Neuronal stem cell (in vitro differentiated cells): ENCODE measurements at regions not wholly inside any gene's neighbourhood (a gene's known extent, or its start where the extent isn't known, plus 50 kb on each side); places are given as distances from the start of the nearest gene placed in this dataset.

Source experiments
- DNase-seq: peaks from one replicate; pipeline ENCODE4 v3.0.0-alpha.2; 2013; ENCODE audit warnings: low spot score
- H2AFZ ChIP-seq: one replicate; pipeline ENCODE4 v1.6.1; 2013; ENCODE audit warnings: mild to moderate bottlenecking, low read length, inconsistent platforms
- H2AK5ac ChIP-seq: 2 replicates; pipeline ENCODE4 v1.6.1; 2013; ENCODE audit warnings: low read depth, mild to moderate bottlenecking, inconsistent platforms, low read length, moderate library complexity, mixed read lengths
- H2BK120ac ChIP-seq: 2 replicates; pipeline ENCODE4 v1.6.1; 2013; ENCODE audit warnings: low read depth, mild to moderate bottlenecking, inconsistent platforms, low read length, moderate library complexity, mixed read lengths
- H2BK12ac ChIP-seq: one replicate; pipeline ENCODE4 v1.6.1; 2013; ENCODE audit warnings: low read length, inconsistent platforms
- H2BK15ac ChIP-seq: 2 replicates; pipeline ENCODE4 v1.6.1; 2013; ENCODE audit warnings: mild to moderate bottlenecking, low read length, inconsistent platforms, mixed read lengths
- H2BK5ac ChIP-seq: one replicate; pipeline ENCODE4 v1.6.1; 2013; ENCODE audit warnings: inconsistent platforms, mild to moderate bottlenecking, low read length, moderate library complexity
- H3K14ac ChIP-seq: one replicate; pipeline ENCODE4 v1.6.1; 2013; ENCODE audit warnings: low read length, inconsistent platforms
- H3K18ac ChIP-seq: 2 replicates; pipeline ENCODE4 v1.6.1; 2013; ENCODE audit warnings: low read length, inconsistent platforms
- H3K23ac ChIP-seq: 2 replicates; pipeline ENCODE4 v1.6.1; 2013; ENCODE audit warnings: low read depth, mild to moderate bottlenecking, mixed read lengths, low read length, inconsistent platforms; ENCODE audit not compliant: poor library complexity
- H3K27ac ChIP-seq: replicated peaks from 3 replicates; pipeline ENCODE4 v1.5.1; 2013; ENCODE audit warnings: low read length, inconsistent platforms
- H3K27me3 ChIP-seq, 3 experiments: 2 replicates each; pipeline ENCODE4 v1.6.1; 2013; ENCODE audit warnings: low read length in 3 of 3, mild to moderate bottlenecking in 2 of 3, inconsistent platforms in 1 of 3, low read depth in 1 of 3, mixed read lengths in 1 of 3, moderate library complexity in 1 of 3; ENCODE audit not compliant: control insufficient read depth in 3 of 3, insufficient read depth in 3 of 3
- H3K36me3 ChIP-seq, 2 donors: replicated peaks in 1 of 2; 2 replicates each; pipeline ENCODE4 v1.6.1; 2013; ENCODE audit warnings: low read length in 2 of 2; ENCODE audit not compliant: control insufficient read depth in 2 of 2, insufficient read depth in 2 of 2
- H3K4ac ChIP-seq: 2 replicates; pipeline ENCODE4 v1.6.1; 2013; ENCODE audit warnings: inconsistent platforms, mild to moderate bottlenecking, low read length, moderate library complexity
- H3K4me1 ChIP-seq, 2 donors: 1 replicate in 1 of 2; 2 replicates in 1 of 2; pipeline ENCODE4 v1.6.1; 2013; ENCODE audit warnings: low read length in 2 of 2, low read depth in 1 of 2; ENCODE audit not compliant: control insufficient read depth in 2 of 2, insufficient read depth in 1 of 2
- H3K4me2 ChIP-seq: one replicate; pipeline ENCODE4 v1.6.1; 2013; ENCODE audit warnings: mild to moderate bottlenecking, low read length, inconsistent platforms; ENCODE audit not compliant: insufficient read depth, poor library complexity, severe bottlenecking
- H3K4me3 ChIP-seq, 2 donors: 2 replicates each; pipeline ENCODE4 v1.5.1; 2013; ENCODE audit warnings: low read length in 2 of 2, mild to moderate bottlenecking in 2 of 2, inconsistent platforms in 1 of 2, moderate library complexity in 1 of 2
- H3K79me1 ChIP-seq: one replicate; pipeline ENCODE4 v1.6.1; 2013; ENCODE audit warnings: low read depth, mild to moderate bottlenecking, inconsistent platforms, low read length, moderate library complexity
- H3K9ac ChIP-seq: one replicate; pipeline ENCODE4 v1.6.1; 2013; ENCODE audit warnings: mild to moderate bottlenecking, low read depth, low read length, inconsistent platforms; ENCODE audit not compliant: poor library complexity
- H3K9me3 ChIP-seq, 2 donors: replicated peaks in 1 of 2; 2 replicates each; pipeline versions ENCODE3 to v1.6.1; 2013; ENCODE audit warnings: low read length in 2 of 2, mild to moderate bottlenecking in 2 of 2, inconsistent platforms in 1 of 2, low read depth in 1 of 2, mixed read lengths in 1 of 2, moderate library complexity in 1 of 2; ENCODE audit not compliant: control insufficient read depth in 2 of 2, insufficient read depth in 1 of 2
- H4K8ac ChIP-seq: one replicate; pipeline ENCODE4 v1.6.1; 2013; ENCODE audit warnings: low read depth, mild to moderate bottlenecking, inconsistent platforms, low read length, moderate library complexity
- H4K91ac ChIP-seq: one replicate; pipeline ENCODE4 v1.6.1; 2013; ENCODE audit warnings: low read length, low read depth, mild to moderate bottlenecking, inconsistent platforms; ENCODE audit not compliant: poor library complexity
- WGBS, 2 donors: extraction: QIAGEN DNeasy Blood & Tissue Kit; methylation state at CpG; one replicate each; pipeline ENCODE4 v1.1.7; 2013; ENCODE audit warnings: missing lambda C conversion rate in 2 of 2, mixed read lengths in 1 of 2; ENCODE audit not compliant: insufficient read length in 2 of 2, insufficient replicate concordance in 1 of 2; ENCODE audit errors: extremely low coverage in 2 of 2; 5-methylcytosine and 5-hydroxymethylcytosine counted together

- H3K4me2 ChIP-seq = no peak overlapping the region
- H3K4me3 ChIP-seq = no peak overlapping the region
- H2AK5ac ChIP-seq = no peak overlapping the region
- no peaks in the 10 kb centered on the region for H3K36me3 ChIP-seq
- no peak overlapping the region for H2BK15ac ChIP-seq
- H3K4me1 ChIP-seq = peaks cover 4 to 5% of the 10 kb centered on the region in 2 donors
- no peaks in the 10 kb centered on the region for H3K79me1 ChIP-seq
- no peaks in the 10 kb centered on the region for H3K9me3 ChIP-seq
- WGBS, 2 donors = no CpG with 5 or more reads among the region's 1 CpG
- no peak overlapping the region for H3K27ac ChIP-seq
- no peak overlapping the region for H2BK12ac ChIP-seq
- H3K9ac ChIP-seq = no peak overlapping the region
- no peak overlapping the region for H2AFZ ChIP-seq
- H4K91ac ChIP-seq = no peak overlapping the region
- H3K14ac ChIP-seq = no peak overlapping the region
- DNase-seq = no peak
- no peak overlapping the region for H3K18ac ChIP-seq
- no peak overlapping the region for H2BK5ac ChIP-seq
- H3K27me3 ChIP-seq = no peaks in the 10 kb centered on the region
- H2BK120ac ChIP-seq = no peak overlapping the region
- no peak overlapping the region for H3K4ac ChIP-seq
- no peak overlapping the region for H3K23ac ChIP-seq
- no peak overlapping the region for H4K8ac ChIP-seq
Observed at GRCh38 chr1:227427411-227427810, 109.1 kb upstream of the CDC42BPA start.

- Histone ChIP-seq H3K79me1 (no peaks in the 10 kb centered on the region), H2BK5ac (no peak overlapping the region), H3K14ac (no peak overlapping the region), H3K23ac (no peak overlapping the region), H2BK120ac (no peak overlapping the region), H3K4me1 (no peaks in the 10 kb centered on the region), H2BK12ac (no peak overlapping the region), H2BK15ac (no peak overlapping the region), H2AK5ac (no peak overlapping the region), H3K4ac (no peak overlapping the region), H2AFZ (no peak overlapping the region), H4K8ac (no peak overlapping the region), H3K18ac (peak overlapping the region; percentile 33), H3K36me3 (no peaks in the 10 kb centered on the region), H3K4me3 (no peak overlapping the region), H4K91ac (no peak overlapping the region), H3K4me2 (no peak overlapping the region), H3K9ac (peak overlapping the region; percentile 9), H3K27me3 (no peaks in the 10 kb centered on the region), H3K9me3 (no peaks in the 10 kb centered on the region), H3K27ac (no peak overlapping the region)
- no peak for DNase-seq
- WGBS, 2 donors = no CpG with 5 or more reads among the region's 7 CpGs
Observed at GRCh38 chr1:227424953-227425352, 106.7 kb upstream of the CDC42BPA start.

DNA sequence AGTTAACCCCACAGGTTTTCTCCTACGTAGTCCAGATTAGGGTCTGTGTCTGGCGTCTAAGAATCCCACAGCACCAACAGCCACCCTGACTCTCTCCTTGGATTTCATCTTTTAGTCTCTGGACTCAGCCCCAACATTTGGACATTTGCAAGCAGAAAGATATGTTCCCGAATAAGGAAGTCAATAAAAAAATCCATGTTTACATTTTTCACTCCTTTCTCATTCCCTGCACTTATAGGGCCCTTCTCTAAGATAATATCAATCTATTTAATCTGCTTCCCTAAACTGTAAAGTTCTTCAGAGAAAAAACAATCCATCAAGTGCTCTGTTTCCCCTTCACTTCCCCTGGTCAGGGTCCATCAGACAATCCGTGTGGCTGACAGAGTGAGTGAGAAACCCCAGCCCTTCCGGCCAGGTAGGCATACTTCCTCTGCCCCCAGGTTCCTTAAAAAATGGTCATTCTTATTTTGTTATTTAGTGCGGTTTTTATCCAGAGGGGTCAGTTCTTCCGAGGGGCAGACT is 105.9 kb upstream of the CDC42BPA start:
- no peak overlapping the region for H4K8ac ChIP-seq
- H2BK120ac ChIP-seq = no peak overlapping the region
- no peak overlapping the region for H3K4me3 ChIP-seq
- H3K18ac ChIP-seq = no peak overlapping the region
- no peaks in the 10 kb centered on the region for H3K4me1 ChIP-seq
- no peak overlapping the region for H3K4me2 ChIP-seq
- no peak overlapping the region for H2AK5ac ChIP-seq
- no peak overlapping the region for H3K23ac ChIP-seq
- no peak overlapping the region for H2BK12ac ChIP-seq
- no peaks in the 10 kb centered on the region for H3K36me3 ChIP-seq
- no peak overlapping the region for H3K9ac ChIP-seq
- no peak overlapping the region for H3K14ac ChIP-seq
- H3K27ac ChIP-seq = no peak overlapping the region
- H3K9me3 ChIP-seq = no peaks in the 10 kb centered on the region
- no peak overlapping the region for H3K4ac ChIP-seq
- no peaks in the 10 kb centered on the region for H3K27me3 ChIP-seq
- no peak overlapping the region for H2BK15ac ChIP-seq
- no peaks in the 10 kb centered on the region for H3K79me1 ChIP-seq
- no peak overlapping the region for H4K91ac ChIP-seq
- DNase-seq = no peak
- WGBS, 2 donors = no CpG with 5 or more reads among the region's 7 CpGs
- no peak overlapping the region for H2BK5ac ChIP-seq
- no peak overlapping the region for H2AFZ ChIP-seq

GRCh38 chr1:227422581-227422980 is 104.3 kb upstream of the CDC42BPA start:
- Histone ChIP-seq H3K4me2 (no peak overlapping the region), H2BK5ac (no peak overlapping the region), H3K14ac (no peak overlapping the region), H3K9me3 (no peaks in the 10 kb centered on the region), H3K27me3 (no peaks in the 10 kb centered on the region), H3K4me3 (no peak overlapping the region), H3K27ac (no peak overlapping the region), H3K79me1 (no peaks in the 10 kb centered on the region), H3K4me1 (no peaks in the 10 kb centered on the region), H4K8ac (no peak overlapping the region), H4K91ac (no peak overlapping the region), H2AFZ (no peak overlapping the region), H2BK15ac (no peak overlapping the region), H2AK5ac (no peak overlapping the region), H3K36me3 (no peaks in the 10 kb centered on the region), H2BK12ac (no peak overlapping the region), H3K4ac (no peak overlapping the region), H3K9ac (no peak overlapping the region), H3K18ac (no peak overlapping the region), H2BK120ac (no peak overlapping the region), H3K23ac (no peak overlapping the region)
- no CpG with 5 or more reads among the region's 2 CpGs for WGBS, 2 donors
- no peak for DNase-seq
